Thoracic aorta (tissue), 2 donors: ENCODE measurements at regions not wholly inside any gene's neighbourhood (a gene's known extent, or its start where the extent isn't known, plus 50 kb on each side); places are given as distances from the start of the nearest gene placed in this dataset.

Source experiments
- ATAC-seq: fragments of 150-250 bp; one replicate; pipeline ENCODE4 v1.8.0; 2017; ENCODE audit warnings: low read depth; ENCODE audit not compliant: insufficient number of reproducible peaks, low FRiP score
- DNase-seq: peaks from one replicate; pipeline ENCODE4 v3.0.0-alpha.2; 2020; ENCODE audit warnings: low spot score
- H3K27ac ChIP-seq, 2 donors: fragments of 200-600 bp; sonication (generic); 1 replicate in 1 of 2; 2 replicates in 1 of 2; pipeline ENCODE4 v1.5.1; 2016; ENCODE audit warnings: mild to moderate bottlenecking in 2 of 2, moderate library complexity in 2 of 2
- H3K27me3 ChIP-seq: fragments of 200-600 bp; sonication (generic); replicated peaks from 2 replicates; pipeline ENCODE4 v1.6.0; 2016; ENCODE audit warnings: mild to moderate bottlenecking; ENCODE audit not compliant: insufficient read depth
- H3K36me3 ChIP-seq: fragments of 200-600 bp; sonication (generic); one replicate; pipeline ENCODE4 v1.5.1; 2016
- H3K4me1 ChIP-seq, 2 donors: fragments of 200-600 bp; sonication (generic); 1 replicate in 1 of 2; 2 replicates in 1 of 2; pipeline versions ENCODE4 v1.5.1 to v1.6.0; 2016; ENCODE audit warnings: low read depth in 2 of 2, mild to moderate bottlenecking in 1 of 2; ENCODE audit not compliant: control insufficient read depth in 1 of 2
- H3K4me3 ChIP-seq: fragments of 200-600 bp; sonication (generic); 2 replicates; pipeline ENCODE4 v1.5.1; 2016; ENCODE audit warnings: mild to moderate bottlenecking
- H3K9me3 ChIP-seq: fragments of 200-600 bp; sonication (generic); 2 replicates; pipeline ENCODE4 v1.5.1; 2016
- TF ChIP-seq, protein P1 (sequence below): fragments of 200-600 bp; sonication (generic); IDR thresholded peaks from one replicate; pipeline ENCODE4 v1.5.1; 2019; ENCODE audit warnings: antibody characterized with exemption

DNA sequence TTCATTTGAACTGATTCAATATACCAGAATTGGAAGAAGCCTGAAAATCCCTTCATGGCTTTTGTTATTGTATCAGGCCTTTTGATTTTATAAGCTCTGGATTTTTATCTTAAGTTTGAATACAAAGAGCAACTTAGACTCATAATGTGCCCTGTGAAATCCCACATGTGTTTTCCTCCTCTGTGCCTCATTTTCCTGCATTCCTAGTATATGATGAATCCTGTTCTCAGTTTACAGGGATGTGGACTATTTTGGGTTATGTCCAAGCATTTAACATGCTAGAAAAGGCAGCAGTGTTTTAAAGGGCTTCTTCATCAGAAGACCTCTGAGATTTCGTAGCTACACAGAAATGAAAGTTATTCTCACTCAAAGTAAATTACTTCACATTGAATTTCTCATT lies 455.0 kb downstream of the RFPL4B start:
- no peak for DNase-seq
- Histone ChIP-seq H3K4me1 (no peaks in the 10 kb centered on the region), H3K4me3 (no peak overlapping the region), H3K27me3 (no peaks in the 10 kb centered on the region), H3K9me3 (no peaks in the 10 kb centered on the region), H3K36me3 (no peaks in the 10 kb centered on the region), H3K27ac (no peak overlapping the region)
- ATAC-seq = no peak
- TF ChIP-seq, protein P1, sequence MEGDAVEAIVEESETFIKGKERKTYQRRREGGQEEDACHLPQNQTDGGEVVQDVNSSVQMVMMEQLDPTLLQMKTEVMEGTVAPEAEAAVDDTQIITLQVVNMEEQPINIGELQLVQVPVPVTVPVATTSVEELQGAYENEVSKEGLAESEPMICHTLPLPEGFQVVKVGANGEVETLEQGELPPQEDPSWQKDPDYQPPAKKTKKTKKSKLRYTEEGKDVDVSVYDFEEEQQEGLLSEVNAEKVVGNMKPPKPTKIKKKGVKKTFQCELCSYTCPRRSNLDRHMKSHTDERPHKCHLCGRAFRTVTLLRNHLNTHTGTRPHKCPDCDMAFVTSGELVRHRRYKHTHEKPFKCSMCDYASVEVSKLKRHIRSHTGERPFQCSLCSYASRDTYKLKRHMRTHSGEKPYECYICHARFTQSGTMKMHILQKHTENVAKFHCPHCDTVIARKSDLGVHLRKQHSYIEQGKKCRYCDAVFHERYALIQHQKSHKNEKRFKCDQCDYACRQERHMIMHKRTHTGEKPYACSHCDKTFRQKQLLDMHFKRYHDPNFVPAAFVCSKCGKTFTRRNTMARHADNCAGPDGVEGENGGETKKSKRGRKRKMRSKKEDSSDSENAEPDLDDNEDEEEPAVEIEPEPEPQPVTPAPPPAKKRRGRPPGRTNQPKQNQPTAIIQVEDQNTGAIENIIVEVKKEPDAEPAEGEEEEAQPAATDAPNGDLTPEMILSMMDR = no peak

DNA sequence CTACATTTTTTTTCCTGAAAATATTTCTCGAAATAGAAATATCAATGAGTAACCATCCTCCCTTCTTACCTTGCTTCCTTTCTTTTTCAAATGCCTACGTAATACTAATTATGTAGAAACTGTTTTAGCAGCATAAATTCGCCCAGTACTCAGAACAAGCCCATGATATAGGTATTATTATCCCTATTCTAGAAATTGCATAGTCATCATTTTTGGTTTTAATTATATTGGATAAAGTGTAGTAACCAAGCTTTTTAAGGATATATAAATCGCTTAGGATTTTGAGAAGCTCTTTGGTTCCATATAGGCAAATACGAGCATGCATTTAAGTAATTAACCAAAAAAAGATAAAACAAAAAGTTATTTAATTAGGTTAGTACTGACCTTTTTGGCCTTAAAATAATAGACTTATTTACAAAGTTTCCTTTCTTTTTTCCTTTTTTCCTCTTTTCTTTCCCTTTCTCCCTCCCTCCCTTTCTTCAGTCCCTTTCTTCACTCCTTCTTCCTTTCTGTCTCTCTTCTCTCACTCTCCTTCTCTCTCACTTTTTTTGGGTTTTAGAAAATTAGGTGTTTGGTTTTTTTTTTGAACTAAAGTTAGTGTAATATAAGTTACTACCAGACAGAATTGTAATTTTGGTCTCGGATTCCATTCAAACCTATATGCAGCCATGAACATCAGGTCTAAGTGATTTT lies 457.7 kb downstream of the RFPL4B start:
- Histone ChIP-seq H3K9me3 (no peaks in the 10 kb centered on the region), H3K4me1 (no peaks in the 10 kb centered on the region), H3K27ac (no peak overlapping the region), H3K4me3 (no peak overlapping the region), H3K27me3 (no peaks in the 10 kb centered on the region), H3K36me3 (no peaks in the 10 kb centered on the region)
- ATAC-seq (no peak), DNase-seq (no peak)
- TF ChIP-seq, protein P1 = no peak

DNA sequence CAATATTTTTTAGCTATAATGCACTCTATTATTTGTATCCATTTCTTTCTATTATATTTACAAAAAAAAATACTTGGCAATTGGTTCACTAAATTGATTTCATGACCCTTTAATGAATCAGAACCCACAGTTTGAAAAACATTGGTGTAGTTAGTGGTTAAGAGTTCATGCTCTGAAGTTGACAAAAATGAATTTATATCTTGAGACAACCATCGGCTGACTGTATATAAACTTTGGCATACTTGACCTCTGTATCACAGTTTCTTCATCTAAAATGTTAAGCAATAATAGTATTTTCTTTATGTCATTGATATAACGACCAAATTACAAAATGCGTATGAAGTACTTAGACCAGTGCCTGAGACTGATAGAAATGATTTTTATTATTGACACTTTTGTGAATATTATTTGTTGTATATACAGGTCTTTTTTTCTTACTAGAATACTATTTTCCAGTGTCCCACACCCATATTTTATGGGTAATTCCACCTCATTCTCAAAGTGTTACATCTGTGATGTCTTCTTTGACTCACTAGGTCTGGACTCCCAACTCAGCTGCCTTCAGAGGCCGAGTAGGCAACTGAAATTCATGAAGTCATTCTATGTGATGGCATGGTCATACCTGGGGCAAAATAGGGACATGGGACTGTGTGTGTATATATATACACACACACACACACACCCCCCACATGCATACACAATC lies 459.2 kb downstream of the RFPL4B start:
- TF ChIP-seq, protein P1 = no peak
- DNase-seq = no peak
- H3K4me1 ChIP-seq = no peaks in the 10 kb centered on the region
- no peaks in the 10 kb centered on the region for H3K36me3 ChIP-seq
- no peak overlapping the region for H3K27ac ChIP-seq
- no peak overlapping the region for H3K4me3 ChIP-seq
- ATAC-seq = no peak
- no peaks in the 10 kb centered on the region for H3K27me3 ChIP-seq
- H3K9me3 ChIP-seq = no peaks in the 10 kb centered on the region

DNA sequence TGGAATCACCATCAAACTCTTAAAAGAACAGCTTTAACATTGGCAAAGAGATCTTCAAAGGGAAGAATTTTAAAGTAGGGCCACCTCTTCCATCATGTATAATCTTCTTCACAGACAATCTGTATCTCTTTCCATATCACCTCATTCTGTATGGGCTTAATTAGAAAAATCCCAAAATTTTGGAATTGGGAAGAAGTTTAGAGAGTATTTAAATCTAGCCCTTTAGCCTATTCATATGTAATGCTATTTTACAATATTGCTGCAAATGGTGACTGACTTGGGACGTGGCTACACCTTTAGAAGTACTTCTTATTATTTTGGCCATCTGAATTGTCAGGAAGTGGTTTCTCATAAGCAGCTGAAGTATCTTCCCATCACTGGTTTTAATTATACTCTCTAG lies 474.3 kb downstream of the RFPL4B start:
- Histone ChIP-seq H3K9me3 (no peaks in the 10 kb centered on the region), H3K36me3 (no peaks in the 10 kb centered on the region), H3K4me3 (no peak overlapping the region), H3K4me1 (no peaks in the 10 kb centered on the region), H3K27ac (no peak overlapping the region), H3K27me3 (no peaks in the 10 kb centered on the region)
- ATAC-seq = no peak
- TF ChIP-seq, protein P1 = no peak
- DNase-seq = no peak

DNA sequence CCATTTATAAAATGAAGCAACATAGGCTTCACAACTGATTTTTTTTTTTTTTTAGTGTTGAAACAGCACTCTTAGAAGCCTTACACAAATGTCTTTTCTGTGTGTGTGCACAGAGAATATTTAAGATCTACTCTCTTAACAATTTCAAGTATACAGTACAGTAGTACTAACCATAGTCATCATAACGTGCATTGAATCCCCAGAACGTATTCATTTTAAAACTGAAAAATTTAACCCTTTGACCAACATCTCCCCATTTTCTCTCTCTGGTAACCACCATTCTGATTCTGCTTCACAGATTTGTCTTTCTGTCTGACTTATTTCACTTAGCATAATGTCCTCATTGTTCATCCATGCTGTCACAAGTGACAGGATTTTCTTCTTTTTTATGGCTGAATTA lies 475.6 kb downstream of the RFPL4B start:
- Histone ChIP-seq H3K36me3 (no peaks in the 10 kb centered on the region), H3K9me3 (no peaks in the 10 kb centered on the region), H3K4me3 (no peak overlapping the region), H3K27ac (no peak overlapping the region), H3K4me1 (no peaks in the 10 kb centered on the region), H3K27me3 (no peaks in the 10 kb centered on the region)
- ATAC-seq = no peak
- TF ChIP-seq, protein P1 = no peak
- DNase-seq = no peak
